HG02938 (cell line): ENCODE measurements at regions not wholly inside any gene's neighbourhood (a gene's known extent, or its start where the extent isn't known, plus 50 kb on each side); places are given as distances from the start of the nearest gene placed in this dataset.
"Not testable (repeated sequence)": the region's sequence is repeated elsewhere in the genome, so short reads cannot be mapped to it uniquely, and the experiment has no call there.

Experiments used
- ATAC-seq: cut with Tn5 transposase; IDR thresholded peaks from one replicate; pipeline ENCODE4 v1.9.1; 2021; ENCODE audit warnings: mild to moderate bottlenecking, moderate library complexity; ENCODE audit not compliant: unreplicated experiment

DNA sequence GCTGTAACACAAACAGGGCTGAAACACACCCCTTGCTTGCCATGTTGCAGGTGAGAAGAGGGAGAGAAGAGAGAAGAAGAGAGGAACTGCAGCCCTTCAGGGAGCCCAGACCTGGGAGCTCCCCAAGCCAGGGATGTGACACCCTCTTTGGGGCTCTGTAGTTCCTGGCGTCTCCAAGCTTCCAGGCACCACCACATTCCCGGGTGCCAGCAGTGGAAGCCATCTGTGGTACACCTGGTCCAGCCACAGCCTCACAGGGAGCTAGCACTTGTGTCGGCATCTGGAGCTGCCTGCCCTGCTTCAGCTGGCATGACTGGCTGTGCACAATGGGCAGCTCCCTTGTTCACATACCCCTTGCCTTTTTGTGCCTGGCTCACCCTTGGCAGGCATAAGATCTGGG, 182.1 kb downstream of the DEPDC1B start:
- no peak for ATAC-seq

DNA sequence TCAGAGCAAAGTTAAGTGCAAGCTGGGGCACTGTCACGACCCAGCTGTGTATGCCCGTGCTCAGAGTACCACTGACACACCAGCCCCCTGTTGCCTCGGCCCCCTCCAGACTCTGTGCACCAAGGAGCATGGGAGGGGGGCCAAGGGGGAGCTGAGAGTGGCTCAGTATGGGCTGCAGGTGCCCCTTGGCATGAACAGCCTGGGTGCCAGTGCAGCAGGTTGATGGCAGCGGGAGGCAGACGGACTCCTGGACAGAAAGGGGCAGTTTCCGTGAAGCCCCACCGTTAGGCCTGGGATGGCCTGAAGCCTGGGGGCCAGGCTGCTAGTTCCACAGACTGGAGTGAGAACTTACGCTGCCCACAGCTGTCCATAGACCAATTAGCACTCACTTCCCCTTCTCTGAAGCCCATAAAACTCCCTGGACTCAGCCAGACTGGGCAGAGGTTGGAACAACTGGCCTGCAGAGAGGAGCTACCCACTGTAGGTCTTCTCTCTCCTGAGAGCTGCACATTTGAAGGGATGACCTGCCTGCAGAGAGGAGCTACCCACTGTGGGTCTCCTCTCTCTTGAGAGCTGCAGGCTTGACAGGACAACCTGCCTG, 182.8 kb downstream of the DEPDC1B start:
- ATAC-seq, result no peak

DNA sequence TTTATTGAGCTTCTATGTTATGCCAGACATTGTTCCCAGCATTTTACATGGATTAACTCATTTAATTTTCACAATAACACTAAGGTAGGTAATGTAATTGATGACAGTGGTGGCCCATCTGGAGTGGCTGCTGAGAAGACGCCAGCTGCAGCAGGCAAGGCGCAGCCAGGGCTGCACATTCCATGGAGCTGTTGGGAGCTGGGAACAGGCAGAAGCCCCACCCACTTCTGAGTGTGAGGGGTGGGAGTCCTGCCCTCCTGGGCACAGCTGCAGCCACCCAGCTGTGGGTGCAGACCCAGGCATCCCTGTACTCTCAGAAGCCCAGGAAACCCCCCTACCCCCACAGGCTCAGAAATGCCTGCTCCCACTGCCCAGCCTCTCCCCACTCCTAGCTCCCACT, 183.3 kb downstream of the DEPDC1B start:
- no peak for ATAC-seq

DNA sequence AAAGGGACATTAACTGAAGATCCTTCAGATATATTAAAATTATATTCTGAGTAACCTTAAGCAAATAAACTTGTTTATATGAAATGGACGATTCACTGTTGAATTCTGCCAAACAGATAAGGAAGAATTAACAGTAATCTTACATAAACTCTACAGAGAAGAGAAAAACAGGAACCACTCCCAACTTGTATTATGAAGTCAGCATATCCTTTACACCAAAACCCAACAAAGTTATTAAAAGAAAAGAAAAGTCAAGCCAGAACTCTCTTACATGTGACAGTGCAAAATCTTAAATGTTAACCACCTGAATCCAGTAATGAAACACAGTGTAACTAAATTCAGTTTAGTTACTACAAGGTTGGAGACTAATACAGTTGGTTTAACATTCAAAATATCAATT, 185.8 kb downstream of the DEPDC1B start:
- no peak for ATAC-seq

DNA sequence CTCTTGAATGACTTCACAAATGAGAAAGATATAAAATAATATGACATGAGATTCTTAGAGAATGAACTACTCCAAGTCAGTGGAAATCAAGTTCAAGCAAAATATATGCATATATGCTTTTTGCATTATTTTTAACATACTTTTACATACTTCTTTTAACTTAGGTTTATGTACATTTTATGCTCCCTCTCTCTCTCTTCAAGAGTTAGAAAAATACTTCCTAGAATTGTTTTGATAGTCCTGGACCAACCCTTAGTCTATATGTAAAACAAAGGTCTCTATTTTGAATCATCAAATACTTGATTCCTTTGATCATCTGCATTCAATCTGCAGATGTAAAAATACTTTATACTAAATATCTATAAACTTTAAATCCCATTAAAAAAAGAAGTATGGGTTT, 187.8 kb downstream of the DEPDC1B start:
- no peak for ATAC-seq

DNA sequence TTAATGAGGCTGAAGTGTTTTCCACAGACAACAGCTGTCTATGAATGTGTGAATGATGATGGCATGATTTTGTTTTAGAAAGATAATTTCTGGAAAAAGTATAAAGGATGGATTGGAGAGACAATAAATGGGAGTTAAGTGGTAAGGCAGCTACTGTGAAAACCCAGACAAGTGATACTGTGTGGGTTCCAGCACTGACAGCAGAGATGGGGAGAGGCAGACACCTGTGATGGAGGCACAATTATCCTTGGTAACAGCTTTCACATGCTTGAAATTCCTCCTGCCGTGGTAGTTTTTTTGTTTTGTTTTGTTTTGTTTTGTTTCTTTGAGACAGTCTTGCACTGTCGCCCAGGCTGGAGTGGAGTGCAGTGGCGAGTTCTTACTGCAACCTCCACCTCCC, 189.3 kb downstream of the DEPDC1B start:
- no peak for ATAC-seq

DNA sequence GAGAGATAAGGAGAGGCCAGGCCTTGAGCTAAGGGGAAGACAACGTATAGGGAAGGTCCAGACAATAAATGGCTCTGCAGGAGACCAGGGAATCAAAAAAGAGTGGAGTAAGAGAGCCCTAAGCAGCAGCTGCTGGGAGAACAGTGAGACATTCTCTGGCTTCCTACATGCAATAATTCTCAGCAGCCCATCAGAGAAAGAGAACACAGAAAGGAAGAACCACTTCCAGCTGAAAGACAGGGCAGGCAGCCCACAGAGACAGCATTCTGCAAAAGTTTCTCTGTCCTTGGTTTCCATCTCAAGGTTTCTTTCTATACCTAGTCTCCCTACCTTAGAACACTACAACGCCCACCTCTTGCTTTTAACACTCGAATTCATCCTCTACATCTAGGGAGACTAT, 189.9 kb downstream of the DEPDC1B start:
- ATAC-seq, result no peak

DNA sequence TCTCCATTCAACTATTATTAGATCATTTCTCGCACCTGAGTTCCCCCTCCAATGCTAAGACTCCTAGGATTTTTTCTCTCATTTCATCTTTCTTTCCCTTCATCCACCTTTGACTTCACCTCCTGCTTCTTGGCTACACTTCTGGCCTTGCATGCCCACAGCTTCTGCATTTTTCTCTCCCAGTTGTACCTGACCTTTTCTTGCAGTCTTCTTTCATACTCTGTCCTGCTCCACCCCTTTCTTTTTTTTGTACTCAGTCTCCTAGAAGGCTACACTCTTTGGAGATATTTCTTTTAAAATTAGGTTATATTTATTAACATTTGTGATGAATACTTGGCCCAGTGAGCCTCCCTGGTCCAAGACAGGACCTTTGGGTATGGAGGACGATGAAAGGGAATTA, 190.4 kb downstream of the DEPDC1B start:
- ATAC-seq, result no peak

DNA sequence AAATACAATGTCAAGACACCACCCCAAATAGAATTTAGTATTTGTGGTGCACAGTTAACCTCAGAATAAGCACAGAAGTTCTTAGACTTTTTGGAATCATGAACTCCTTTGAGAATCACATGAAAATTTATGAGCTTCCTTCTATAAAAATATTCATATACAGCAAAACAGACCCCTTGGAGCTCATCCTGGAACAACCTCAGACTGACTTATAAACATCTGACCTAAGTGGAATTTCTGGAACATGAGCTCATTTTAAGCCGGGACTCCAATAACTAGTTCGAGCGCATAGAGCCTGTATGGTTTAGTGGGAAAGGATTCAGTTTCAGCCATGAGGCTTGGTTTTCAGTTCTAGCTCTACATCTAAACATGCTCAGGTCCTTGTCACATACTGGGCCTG, 192.3 kb downstream of the DEPDC1B start:
- ATAC-seq, result no peak

DNA sequence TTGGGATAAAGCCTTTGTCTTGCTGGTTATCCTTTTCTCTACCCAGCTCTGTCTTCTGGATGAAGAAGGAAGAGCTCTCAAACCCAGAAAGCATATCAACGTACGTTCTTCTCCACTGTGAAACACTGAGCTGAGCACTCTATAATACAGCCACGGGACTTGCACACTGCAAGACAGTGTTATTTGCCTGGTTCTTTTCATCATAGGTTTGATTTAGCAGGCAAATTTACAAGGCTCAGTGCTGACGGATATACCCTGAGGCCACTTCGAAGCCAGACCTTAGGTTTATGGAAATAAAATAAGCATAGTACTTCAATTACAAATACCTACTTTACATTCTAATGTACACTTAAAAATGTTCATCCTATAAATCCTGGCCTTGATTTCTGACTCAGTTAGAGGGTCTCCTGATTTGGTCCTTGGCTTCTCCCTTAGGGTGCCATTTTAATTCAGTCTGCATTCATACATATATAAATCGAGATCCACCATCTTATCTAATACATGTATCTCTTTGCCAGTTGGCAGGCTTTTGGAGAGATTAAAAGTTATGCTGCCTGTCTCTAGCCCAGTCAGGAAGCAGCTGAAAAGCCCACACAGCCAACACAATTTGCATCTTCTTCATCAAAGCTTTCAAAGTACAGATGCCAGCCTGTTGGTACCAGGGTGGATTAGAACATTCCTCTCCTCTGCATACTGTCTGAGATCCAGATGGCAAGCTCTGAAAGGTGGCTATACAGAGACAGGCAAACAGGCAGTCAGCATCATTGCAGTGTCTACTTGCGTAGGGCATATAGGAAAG, 194.4 kb downstream of the DEPDC1B start:
- no peak for ATAC-seq

DNA sequence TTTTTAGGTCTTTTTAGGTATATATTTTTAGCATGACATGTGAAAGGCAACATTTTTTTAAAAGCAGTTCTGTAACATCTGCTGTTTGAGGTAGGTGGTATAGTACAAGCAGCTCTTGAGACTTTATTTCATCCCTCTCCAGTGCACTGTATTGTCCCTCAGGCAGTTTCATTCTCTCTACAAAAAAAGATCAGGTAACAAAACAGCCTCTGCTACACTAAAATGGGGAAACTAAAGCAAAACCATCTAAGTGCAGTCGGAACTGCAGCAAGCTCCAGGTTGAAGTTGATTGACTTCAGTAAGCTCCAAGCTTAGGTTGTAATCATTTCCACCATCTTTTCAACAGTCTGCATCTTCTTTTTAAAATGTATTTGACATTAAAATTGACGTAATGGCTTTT, 195.6 kb downstream of the DEPDC1B start:
- peak; percentile 55 for ATAC-seq

DNA sequence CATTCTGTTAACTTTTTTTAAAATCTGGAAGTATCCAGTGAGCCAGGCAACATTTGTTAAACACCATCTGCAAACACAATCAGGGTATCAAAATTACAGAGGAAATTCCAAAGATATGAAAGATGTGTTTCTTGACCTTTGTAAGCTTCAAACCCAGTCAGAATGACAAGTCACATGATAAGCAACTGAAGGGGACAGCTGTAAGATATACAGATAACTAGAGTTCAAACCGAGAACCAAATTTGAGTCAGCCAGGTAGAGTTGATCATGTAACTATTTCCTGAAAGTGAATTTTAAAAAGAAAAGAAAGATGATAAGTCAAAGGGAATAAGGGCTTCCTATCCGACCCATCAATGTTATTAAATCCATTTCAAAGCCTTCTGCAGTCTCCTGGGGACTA, 196.2 kb downstream of the DEPDC1B start:
- ATAC-seq, result peak; percentile 90

DNA sequence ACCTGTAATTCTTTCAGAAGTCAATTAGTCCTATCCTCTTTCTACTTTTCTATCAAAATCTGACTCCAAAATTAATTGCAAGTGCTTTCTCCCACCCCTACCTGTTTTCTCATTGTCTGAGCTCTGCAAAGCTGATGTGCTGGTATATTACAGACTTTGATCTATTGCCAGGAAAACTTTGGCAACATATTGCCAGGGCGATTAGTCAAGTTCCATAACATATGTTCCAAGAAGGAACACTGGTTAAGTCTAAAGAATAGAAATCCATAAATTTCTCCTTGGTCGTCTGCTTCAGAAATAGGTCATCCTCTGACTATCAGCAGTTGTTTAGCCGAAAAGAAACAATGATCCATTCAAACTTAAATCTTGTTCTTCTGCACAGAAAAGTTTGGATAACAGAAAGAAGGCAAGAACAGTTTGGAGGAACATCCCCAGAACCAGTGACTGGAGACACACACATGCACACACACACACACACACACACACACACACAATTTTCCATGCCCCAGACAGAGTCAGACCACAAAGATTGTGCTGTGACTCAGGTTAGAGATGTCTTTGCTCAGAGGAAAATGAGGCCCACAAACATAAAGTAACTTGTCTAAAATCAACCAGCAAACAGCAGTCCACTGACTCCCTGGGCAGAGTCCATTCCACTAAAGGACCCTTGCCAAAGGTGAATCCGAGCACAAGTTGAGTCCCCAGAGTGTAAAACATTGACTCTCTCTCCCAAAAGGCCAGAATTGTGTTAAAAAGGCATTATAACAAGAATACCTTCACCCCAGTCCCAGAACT, 202.1 kb downstream of the DEPDC1B start:
- no peak for ATAC-seq

DNA sequence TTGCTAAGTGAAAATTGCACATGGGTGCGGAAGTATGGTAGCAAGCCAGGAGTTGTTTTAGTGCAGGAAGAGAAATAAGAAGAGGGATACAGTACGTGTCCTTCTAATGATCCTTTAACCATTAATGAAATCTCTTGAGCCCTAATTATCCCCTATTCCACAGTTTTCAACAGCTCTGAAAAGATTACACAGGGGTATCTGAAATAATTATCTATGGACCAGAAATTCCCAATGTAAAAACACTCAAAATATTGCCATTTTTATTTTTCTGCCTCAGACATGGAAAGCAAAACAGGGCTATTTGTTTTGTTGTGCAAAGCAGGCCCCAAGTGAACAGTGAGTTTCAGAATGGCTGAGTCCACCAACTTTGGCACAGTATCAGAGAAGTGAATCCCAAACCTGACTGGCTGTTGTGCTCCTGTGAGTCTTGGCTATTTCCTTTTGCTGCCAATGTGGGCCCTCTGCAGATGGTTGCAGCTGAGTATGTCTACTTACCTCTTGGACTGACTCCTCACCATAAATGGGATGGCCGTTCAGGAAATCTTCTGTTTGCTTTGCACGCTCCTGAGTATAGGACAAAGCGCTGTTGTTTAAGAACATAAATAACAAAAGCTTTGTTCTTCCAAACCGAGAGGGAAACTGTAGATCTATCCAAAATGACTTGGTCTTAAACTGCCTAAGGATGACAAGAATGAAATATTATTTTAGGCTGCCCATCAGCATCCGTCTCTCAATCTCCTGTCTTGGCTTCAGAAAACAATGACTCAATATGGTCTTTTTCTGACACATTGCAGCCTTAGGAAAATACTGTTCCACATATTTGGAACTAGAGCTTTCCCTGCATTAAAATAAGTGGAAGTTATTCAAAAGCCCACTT, 204.1 kb downstream of the DEPDC1B start:
- no peak for ATAC-seq

DNA sequence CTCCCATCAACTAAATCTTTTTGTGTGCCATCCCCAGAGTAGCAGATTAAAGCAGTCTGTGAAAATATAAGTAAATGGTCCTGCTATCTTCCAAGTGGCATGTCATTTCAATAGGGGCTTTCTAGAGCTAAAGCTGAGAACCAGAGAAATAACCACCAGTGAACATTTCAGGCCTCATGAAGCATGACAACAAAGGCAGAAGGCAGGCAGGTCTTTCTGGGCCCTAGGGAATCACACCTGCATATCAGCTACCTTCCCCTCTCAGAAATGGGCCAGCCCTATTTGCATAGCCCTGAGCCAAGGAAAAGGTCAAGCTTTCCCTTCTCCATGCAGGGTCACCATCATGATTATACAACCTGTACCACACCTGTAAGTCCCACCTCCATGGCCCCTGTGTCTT, 205.3 kb downstream of the DEPDC1B start:
- ATAC-seq, result no peak

DNA sequence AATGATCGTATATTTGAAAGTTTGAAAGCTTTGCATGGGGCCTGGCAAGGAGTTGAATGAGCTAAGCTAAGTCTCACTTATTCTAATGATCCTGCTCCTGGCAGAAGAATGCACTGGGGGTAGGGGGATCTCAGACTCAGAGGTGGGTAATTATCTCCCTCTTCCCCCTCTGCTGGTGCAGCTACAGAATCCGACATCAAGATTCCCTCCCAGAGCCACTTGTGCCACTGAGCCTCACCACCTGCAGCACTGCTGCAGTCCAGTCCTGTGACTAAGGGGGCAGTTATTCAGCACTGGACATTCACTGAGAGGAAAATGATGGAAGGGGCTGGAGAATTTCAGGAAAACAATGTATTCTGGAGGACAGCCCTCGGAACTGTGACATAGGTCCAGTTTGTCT, 205.8 kb downstream of the DEPDC1B start:
- no peak for ATAC-seq

DNA sequence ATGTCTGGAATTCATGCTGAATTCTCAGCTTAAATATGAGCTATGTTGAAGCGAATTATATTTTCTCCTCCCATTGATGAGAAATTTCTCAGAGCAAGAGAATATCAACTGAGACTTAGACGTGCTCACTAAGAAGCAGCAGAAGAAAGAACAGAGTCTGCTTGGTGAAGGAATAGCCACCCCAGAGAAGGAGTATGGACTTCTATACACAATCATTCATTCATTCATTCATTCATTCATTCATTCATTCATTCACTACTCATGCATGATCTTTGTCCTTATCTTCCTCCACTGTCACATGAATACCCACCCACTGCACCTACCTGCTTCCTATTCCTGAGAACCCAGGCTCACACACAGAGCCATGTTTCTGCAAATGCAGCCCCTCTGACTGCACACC, 206.6 kb downstream of the DEPDC1B start:
- ATAC-seq, result no peak

DNA sequence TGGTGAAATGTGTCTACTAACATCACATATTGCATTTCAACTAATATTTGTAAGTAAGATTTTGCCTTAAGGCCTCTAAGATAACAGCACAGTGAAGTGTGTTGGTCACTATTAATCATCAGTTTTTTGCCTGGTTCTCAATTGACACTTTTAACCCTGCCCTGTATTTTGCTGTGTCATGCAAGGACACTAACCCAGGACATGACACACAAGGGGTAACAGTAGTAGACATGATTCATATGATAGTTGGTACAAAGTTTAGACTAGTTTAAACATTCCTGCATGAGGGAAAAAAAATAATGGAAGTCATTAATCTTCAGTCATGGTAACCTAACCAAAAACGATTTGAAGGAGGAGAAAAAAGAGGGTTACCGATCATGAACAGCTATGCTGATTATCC, 207.0 kb downstream of the DEPDC1B start:
- no peak for ATAC-seq

DNA sequence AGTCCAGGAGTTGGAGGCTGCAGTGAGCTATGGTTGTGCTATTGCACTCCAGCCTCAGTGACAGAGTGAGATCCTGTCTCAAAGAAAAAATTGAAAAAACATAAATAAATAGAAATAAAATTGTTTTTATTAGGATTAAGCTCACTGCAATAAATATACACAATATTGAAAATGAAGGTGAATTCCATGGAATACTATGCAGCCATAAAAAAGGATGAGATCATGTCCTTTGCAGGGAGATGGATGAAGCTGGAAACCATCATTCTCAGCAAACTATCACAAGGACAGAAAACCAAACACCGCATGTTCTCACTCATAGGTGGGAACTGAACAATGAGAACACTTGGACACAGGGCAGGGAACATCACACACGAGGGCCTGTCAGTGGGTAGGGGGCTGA, 207.6 kb downstream of the DEPDC1B start:
- not testable (repeated sequence) for ATAC-seq

DNA sequence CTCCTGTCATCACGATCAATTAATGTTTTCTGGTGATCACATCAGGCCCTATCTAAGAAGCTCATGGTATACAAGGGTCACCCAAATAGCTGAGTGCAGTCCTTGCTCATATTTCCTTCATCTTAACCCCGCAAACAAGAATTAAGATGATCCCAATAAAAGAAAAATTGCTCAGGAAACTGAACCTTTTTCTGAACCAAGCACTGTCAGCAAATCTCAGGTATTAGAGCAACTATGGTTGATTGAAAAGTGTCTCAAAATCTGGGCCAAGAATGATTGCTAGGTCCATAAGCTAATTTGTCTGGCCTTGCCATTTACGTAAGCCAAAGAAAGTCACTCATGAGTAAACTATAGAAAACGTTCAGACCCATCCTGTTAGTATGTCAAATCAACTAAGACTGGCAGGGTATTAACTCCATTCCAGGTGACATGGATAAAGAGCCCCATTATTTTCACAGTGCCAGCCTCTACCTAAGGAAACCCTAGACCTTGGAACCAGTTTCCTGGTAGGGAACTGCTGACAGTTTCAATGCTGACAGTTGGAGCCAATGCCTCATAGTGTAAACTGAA, 209.3 kb downstream of the DEPDC1B start:
- no peak for ATAC-seq

DNA sequence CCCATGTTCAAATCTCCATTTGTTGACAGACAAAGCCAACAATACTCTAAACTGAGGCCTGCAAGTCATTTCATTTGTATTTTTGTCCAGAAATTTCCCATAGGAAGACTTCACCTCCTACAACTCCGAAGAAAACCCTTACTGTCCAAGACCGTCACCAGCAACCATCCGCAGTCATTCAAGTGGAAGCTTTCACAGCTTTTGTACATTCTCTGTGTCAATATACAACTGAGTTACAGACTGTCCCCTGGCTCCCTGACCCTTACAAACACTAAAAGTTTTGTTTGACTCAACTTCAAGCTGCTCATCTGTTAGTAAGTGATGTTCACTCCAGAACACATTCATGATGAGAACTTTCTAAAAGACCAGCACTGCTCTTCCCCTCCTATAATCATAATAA, 210.1 kb downstream of the DEPDC1B start:
- no peak for ATAC-seq
